NCI-H82 (cell line): ENCODE measurements at regions not wholly inside any gene's neighbourhood (a gene's known extent, or its start where the extent isn't known, plus 50 kb on each side); places are given as distances from the start of the nearest gene placed in this dataset.

Experiments
- DNase-seq: peaks from one replicate; lab custom pipeline; 2025; lab: John Stamatoyannopoulos, UW

DNA sequence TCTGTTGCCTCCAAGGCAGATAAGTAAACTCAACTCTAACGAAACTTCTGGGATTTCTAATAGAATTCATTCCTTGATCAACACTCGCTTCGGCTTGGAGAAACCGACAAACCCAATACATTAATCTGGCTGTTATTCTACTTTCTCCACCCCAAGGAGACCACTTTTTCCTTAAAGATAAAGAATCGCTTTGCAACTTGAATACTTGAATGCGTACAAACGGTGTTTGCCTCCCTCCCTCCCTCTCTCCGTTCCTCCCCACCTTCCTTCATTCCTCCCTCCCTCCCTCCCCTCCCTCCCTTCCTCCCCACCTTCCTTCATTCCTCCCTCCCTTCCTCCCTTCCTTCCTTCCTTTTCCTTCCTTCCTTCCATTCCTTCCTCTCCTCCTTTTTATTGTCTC lies 432.6 kb downstream of the HAPSTR1 start:
- no peak for DNase-seq

DNA sequence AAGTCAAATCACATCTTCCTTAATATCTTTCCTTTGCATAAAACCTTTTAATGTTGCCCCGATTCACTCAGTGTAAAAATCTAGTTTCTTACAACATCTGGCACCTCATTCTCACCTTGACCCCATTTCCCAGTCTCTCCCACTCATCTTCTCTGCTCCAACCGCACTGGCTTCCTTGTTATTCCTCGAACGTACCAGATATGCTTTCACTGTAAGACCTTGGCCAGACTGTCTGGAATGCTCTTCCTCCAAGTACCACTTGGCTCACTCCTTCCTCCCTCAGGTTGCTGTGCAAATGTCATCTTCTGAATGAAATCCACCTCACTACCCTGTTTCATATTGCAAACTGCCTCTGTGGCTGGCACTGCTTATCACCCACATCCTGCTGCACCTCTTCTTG lies 433.6 kb downstream of the HAPSTR1 start:
- DNase-seq: no peak

DNA sequence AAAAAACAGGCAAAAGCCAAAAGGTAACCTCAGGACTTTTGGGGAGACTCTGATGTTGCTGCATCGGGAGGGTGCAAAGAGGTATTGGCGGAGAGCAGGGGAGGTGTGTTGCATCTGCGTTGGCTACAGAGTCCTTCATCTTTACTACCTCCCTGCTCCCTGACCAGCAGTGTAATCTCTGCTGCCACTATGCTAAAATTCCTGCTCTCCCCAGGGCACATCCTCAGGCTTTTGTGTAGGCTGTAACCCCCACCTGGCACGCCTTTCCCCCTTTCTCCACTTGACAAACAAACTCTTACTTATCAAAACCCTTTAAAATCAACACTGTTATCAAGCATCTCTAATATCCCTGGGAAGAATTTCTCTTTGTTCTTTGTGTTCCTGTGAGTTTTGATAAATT lies 435.3 kb downstream of the HAPSTR1 start:
- no peak for DNase-seq

DNA sequence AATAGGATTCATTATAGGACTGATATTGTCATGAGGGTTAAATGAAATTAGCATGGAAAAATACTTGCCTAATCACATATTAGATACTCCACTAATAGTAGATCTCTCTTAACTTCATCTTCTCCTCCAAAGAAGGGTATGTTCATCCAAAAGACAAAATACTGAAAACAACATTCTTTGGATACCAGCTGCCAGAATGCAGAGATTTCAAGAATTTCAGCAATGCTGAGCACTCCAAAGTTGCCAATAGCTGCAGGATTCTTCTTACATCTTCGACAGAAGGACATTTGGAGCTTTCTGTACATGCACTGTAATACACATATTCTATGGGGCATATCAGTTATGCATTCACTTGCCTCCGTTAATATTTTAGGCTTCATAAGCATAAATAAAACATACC lies 436.5 kb downstream of the HAPSTR1 start:
- no peak for DNase-seq

DNA sequence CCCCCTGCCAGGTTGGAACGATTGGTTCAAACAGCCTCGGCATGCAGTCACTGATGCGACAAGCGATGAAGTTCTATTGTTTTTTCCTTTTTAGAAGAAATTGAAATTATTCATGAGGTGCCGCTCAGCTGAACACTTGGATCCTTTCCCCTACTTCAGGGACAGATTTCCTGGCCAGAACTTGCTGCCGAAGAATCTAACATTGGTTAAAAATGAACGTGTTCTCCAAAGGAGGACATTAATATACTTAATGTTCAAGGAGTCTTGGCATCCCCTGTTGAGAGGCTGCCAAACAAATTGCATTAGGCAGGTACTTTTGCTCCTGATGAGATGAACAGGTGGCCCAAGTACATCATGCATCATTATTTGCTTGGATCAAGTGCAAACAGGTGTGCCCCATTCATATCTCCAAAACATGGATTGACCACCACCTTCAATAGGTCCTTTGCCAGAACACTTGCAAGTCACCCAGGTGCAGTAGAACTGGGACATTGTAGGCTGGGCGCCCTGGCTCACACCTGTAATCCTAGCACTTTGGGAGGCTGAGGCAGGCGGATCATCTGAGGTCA lies 437.2 kb downstream of the HAPSTR1 start:
- DNase-seq: no peak

DNA sequence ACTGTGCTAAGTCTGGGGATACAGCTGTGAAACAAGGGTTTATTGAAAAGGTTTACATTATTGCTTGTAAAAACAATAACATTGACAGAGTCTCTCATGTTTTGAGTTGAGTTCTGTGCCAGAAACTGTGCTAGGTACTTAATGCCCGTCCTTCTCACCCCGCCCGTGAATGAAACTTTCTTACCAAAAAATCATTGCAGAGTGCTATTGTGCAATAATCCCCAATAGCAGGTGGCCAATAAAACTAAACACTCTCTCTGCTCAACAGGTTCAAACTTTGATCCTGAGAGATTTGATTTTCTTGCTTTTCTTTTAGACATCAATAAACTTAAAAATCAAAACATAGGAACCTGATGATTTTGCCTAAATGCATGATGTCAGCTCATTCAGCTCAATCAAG lies 441.6 kb downstream of the HAPSTR1 start:
- DNase-seq: no peak

DNA sequence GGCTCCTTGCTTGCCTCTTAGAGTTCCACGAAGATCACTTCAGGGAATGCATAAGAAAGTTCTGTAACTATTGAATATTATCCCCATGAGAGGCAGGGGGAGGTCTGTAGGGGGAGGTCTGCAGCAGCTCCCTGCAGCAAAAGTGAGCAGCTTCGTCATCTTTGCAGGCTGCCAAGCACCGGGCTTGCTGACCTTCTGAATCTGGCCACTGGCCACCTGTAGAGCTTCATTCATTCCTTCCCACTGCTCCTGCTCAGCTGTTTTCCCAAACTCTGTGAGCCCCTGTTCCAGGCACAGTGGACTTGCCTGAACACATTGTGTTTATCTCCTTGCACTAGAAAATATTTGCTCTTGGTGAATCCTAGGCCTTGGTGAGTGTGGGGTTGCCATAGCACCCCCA lies 443.3 kb downstream of the HAPSTR1 start:
- DNase-seq: no peak

DNA sequence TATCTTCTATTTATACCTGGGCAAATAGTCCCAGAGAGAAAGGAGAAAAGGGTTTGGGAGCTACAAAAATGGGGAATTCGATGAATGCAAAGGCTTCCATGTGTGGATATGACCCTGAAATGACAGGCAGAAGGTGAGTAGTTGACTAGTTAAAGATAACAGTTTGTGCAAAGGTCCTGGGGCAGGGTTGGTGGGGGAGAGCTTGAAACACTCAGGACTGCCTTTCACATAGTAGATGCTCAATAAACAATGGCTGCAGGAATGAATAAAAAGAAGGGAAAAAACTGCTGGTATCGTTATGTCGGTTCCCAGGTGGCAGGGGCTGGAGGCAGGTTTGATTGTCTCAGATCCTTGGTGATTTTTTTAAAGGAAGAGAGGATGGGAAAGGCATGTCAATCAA lies 445.5 kb downstream of the HAPSTR1 start:
- no peak for DNase-seq

DNA sequence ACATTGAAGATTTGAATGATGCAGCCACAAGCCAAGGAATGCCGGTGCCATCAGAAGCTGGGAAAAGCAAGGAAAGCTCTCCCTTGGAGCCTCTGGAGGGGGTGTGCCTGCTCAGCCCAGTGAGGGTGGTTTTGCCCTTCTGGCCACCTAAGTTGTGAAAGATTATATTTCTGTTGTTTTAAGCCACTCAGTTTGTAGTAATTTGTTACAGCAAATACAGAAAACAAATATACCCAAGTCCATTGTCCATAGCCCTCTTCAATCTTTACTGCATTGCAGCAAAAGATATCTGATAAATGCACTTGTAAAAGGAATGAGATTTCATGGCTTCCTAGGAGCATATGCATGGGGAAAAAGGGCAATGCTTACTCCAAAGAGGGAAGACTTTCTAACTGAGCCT lies 447.9 kb downstream of the HAPSTR1 start:
- DNase-seq: no peak

DNA sequence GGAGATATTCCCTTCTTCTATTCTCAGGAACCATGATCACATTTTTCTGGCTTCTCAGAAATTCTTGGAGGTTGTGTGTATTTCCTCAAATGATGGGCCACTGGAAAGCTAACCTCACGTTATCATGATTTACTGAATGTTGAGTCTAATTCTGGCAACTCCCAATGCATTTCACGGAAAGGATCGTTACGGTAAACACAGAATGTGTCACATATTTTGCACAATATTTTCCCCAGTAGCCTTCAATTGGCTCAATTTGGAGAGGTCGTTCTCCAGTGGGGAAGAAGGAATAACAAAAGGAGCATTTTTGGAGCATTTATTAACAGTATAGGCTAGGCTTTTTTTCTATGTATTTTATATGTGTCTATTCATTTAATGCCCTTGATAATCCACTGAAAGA lies 450.3 kb downstream of the HAPSTR1 start:
- DNase-seq: no peak

DNA sequence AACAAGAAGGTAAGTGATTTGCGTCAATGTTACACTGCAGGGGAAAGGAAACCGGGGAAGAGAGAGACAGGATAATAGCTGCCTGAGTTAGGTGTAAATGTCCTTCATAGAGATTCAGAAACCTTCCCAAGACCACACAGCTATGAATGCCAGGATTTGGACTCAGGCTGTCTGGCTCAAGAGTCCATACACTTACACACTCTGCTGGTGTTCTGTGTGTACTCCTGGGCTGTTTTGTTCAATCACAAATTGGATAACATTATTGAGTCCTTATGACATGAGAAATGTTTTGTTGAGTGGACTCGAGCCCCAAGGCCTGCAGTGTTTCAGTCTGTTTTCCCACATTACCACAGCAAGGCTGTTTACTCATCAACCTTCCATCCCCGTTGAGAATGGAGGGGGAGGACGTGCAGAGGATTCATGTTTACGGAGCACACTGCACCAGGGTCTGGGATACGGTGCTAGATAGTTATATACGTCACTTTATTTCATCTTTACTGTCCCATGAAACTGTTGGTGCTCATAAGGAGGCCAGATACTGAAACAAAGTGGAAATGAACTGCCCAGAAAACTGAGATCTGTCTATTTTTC lies 450.8 kb downstream of the HAPSTR1 start:
- no peak for DNase-seq

DNA sequence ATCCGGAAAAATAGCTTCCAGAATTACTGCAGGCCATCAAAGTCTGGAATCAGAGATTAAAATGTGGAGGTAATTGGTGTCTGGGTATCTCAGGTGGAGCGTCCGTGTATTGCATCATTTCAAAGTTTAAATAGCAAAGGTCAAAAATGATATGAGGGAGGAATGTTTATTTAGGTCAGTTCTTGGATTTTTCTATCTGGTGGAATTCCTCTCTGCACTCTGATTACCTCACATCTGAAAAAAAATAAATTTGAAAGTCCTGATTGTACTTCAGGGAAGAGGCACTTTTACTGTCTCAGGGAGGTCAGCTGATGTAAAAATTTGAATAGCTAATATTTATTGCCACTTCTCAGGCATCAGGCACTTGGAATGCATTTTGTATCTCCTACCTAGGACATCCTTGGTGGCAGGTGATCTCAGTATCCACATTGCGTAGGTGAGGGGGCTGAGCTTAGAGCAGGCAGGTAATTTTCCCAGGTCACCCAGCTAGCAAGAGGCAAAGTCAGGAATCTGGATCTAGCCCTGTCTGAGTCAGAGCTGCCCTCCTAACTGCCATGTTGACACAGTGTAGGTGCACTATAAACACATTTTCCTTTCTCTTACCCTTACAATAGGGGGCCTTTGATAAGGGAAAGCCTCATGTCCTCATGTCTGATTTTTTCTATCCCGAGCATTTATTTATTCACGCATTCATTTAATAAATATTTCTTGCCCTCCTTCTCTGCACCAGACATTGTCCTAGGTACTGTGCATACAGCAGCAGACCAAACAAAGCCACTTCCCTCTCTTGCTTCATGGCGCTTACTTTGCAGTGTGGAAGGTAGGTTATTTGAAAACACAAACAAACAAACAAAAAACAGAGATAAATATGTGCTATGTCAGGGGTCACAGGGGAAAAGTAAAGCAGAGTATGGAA lies 454.3 kb downstream of the HAPSTR1 start:
- no peak for DNase-seq

DNA sequence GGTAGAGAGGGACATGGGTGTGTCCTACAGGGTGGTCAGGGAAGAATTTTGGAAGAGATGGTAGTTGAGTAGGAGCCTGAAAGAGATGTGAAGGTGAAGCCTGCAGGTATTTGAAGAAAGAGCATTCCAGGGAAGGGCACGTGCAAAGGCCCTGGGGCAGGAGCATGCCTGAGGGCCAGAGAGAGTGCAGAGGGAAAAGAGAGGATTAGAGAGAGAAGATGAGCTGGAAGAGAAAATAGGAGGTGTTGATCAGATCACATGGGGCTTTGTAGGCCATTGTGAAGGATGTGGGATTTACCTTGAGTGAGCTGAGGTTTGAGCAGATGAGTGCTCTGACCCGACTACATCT lies 455.0 kb downstream of the HAPSTR1 start:
- no peak for DNase-seq

DNA sequence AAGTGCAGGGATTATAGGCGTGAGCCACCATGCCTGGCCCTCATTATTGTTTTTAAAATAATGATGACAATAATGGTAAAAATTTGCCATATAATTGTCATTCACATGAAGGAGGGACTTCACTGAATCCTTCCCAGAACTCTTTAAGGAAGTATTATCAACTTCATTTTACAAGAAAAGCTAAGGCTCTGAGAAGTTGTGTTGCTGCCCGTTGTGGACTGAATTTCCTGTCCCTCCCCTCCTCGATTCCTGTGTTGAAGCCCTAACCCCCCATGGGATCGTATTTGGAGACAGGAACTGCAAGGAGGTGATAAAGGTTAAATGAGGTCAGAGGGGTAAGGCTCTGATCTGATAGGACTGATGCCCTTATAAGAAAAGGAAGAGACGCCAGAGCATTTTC lies 458.0 kb downstream of the HAPSTR1 start:
- no peak for DNase-seq

DNA sequence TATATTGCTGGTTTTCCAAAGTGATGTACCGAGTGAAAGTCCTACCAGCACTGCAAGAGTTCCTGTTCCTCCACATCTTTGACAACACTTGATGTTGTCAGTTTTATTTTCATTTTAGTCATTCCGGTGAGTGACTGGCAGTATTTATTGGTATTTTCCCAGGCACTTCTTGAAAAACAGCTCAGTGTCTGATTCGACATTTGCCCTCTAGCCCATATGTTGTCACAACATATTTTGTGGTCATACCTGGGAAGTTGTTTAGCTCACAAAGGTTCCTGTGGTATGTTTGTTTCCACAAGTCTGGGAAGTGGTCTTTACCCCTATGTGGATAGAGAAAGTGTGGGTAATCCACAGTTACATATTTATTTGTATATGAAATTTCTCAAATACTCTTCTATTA lies 463.6 kb downstream of the HAPSTR1 start:
- DNase-seq: no peak

DNA sequence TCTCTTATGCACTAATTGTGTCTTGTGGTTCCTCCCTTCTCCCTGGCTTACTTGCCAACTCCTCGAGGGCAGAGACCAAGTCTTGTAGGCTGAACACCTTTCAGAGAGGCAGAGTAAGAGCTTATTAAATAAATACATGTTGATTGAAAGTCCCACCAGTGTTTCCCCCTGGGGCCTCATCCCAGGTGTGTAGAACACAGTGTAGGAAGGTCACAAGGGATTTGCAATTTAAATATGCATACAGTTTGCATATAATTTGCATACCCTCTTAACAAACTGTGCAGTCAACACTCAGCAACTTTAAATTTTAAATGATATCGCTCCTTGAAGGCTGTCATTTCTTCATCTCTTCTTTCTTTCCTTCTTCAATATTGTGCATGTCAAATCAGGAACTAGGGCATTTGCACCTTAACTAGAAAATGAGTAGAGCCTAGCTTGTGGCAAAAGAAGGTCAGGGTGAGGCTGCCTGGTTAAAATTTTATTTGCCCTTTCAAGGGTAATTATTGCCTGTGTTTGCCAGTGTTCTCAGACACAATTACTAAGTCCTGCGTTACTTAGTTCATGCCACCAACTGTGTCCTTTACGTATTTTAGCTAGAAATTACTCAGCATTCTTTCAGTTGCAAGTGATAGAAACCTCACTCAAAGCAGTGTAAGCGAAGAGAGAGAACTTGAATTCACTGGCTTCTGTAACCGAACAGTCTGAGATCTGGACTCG lies 465.7 kb downstream of the HAPSTR1 start:
- no peak for DNase-seq

DNA sequence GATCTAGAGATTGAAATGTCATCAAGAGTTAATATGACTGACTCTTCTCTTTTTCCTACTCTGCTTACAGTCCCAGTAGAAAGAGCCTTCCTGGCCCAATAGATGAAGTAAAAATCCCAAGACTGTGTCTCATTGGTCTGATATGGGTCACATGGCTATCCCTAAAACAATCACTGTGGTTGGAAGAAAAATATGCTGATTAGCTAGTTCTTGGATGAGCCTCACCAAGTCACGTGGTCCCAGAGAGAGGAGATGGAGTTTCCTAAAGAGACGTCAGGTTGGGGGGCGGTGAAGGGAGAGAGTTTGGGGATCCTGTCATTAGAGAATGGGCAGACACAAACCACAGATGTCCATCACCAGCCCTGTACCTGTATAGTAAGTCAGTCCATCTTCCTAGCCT lies 466.3 kb downstream of the HAPSTR1 start:
- no peak for DNase-seq

DNA sequence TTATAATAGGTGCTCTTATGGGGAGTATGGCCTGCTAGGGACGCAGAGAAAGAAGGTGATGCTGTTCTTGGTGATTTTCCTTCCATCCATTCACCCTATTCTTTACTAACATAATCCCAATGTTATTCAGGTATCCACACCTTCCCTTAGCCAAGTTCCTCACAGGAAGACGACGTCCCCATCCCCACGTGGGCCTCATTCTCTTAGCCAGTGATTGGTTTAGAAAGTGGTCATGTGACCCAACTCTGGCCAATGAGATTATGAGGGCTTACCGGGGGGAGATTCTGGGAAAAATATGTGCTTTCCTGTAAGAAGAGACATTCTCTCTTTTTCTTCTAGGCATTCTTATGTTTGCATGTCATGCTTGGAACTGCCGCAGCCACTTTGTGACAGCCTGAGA lies 474.7 kb downstream of the HAPSTR1 start:
- DNase-seq: no peak

DNA sequence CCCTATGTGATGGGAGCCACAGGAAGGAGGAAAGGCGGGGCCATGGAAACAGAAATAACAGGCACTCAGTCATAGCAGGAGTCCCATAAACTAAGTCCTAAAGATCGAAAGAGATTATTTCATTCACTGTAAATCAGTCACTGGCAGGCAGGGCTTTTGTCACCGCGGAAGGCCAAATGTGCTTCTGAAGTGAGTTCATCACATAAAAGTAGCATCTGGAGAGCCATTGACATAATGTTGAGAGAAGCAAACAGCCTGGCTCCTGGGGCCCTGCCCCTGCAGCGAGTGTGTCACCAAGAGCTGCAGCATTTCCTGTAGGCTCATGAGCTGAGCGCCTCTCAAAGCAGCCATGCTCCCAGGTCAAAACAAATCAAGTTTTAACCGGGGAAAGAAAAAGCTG lies 476.2 kb downstream of the HAPSTR1 start:
- peak; percentile 12 for DNase-seq

DNA sequence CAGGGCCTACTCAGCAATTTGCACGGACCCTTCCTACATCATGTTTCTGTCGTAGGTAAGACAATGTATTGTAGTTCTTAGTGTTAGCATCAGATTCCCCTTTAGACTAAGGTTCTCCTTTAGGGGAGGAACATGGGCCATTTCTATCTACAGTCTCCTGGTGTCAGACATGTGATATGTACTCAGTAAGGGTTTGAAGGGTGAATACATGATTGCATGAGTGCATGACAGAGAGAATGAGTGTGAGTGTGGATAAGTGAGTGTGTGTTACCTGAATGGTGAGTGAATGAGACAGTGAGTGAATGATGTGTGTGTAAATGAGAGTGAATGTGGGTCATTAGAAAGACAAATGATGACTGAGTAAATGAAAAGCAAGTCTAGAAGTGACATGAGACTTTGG lies 476.8 kb downstream of the HAPSTR1 start:
- DNase-seq: no peak

DNA sequence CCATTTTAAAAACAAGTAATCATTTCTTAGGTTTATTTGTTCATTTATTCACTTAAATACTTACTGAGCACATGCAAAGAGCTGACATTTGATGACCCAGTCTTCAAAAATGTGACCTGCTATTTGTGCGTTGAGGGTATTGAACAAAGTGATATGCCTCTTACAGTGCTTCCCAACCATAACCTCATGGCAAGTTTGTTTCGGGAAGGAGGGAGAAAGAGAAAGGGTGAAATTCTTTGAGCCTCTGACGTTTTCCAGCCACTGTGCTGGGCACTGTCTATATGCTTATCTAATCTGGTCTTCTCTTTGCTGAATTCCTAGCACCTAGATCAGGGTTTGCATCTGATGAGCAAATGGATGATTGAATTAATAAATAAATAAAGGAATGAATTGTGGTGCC lies 479.1 kb downstream of the HAPSTR1 start:
- no peak for DNase-seq

DNA sequence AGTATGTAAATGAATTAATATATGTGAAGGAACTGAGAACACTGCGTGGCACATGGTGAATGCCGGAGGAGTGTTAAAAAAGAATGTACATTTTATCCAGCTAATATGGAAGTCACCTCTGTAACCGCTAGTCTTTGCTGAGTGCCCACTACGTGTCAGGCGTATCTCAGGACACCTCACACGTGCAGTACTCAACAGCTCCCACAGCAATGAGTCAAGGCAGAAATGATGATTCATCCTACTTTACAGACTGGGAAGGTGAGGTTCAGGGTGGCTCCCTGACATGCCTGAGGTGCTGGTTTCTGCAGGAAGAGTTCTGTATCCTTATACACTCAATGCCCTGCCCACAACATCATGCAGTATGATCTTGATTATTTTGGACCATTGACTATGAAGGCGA lies 487.0 kb downstream of the HAPSTR1 start:
- no peak for DNase-seq

DNA sequence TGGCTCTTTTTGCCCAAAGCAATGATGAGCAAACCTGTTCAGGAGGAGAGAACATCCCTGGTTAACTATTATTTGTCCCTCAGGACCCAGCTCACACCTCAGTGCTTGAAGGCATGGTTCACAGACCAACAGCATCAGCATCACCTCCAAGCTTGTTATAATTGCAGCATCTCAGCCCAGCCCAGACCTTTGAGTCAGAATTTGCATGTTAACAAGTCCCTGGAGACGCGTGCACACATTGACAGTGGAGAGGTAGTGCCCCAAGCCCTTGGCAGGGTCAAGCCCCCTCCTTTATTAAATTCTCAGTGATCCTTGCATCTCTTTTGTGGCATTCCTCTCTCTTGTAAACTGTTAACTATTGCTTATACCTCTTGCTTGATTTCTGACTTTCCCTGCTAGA lies 488.6 kb downstream of the HAPSTR1 start:
- DNase-seq: no peak
